ENCODE measurements at regions not wholly inside any gene's neighbourhood (a gene's known extent, or its start where the extent isn't known, plus 50 kb on each side); places are given as distances from the start of the nearest gene placed in this dataset.

DNA sequence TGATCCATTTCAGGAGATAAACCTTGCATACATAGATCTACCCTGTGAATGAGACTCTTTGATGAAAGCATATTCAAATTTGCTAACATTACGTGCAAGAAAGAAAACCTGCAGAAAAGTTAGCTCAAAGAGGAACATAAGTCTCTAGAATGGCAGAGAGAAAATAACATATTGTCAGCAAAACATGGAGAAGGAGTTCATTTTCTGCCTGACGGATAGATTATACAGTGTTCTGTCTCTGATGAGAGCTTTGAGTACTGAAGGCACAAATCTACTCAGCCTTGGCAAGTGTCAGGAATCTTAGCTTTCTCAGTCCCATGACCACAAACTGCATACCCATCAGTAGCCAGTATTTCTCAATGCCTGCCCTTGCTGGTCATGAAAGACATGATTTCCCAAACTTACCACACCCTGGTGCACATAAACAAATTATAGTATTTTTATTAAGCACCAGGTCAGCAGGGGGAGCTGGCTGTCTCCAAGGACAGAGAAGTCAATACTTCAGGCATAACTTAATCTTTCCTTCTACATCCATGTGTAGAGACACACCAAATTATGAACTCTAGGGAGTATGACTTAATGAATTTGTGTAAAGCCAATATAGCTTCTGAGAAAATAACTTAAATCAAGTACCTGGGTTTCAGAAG is 401.2 kb upstream of the SOX11 start:
- Histone ChIP-seq H3K9me3 (no peaks in the 10 kb centered on the region), H3K36me3 (no peaks in the 10 kb centered on the region), H3K27ac (replicated peaks in 1 of 4) (no peak overlapping the region), H3K27me3 (no peaks in the 10 kb centered on the region), H3K4me3 (no peak overlapping the region), H3K4me1 (peaks cover 0 to 15% (median 10%) of the 10 kb centered on the region in 4 donors)
- intact Hi-C loops (cut with DNase I), result no loop called here
- no peak for DNase-seq (ENCODE audit: extremely low spot score)
- TF ChIP-seq POLR2AphosphoS5 (IDR thresholded peaks at IDR 0.05) (no peak), EP300 (IDR thresholded peaks at IDR 0.05) (no peak), POLR2A (IDR thresholded peaks at IDR 0.05; ENCODE audit: low read depth) (no peak)
- TF ChIP-seq, protein P1, sequence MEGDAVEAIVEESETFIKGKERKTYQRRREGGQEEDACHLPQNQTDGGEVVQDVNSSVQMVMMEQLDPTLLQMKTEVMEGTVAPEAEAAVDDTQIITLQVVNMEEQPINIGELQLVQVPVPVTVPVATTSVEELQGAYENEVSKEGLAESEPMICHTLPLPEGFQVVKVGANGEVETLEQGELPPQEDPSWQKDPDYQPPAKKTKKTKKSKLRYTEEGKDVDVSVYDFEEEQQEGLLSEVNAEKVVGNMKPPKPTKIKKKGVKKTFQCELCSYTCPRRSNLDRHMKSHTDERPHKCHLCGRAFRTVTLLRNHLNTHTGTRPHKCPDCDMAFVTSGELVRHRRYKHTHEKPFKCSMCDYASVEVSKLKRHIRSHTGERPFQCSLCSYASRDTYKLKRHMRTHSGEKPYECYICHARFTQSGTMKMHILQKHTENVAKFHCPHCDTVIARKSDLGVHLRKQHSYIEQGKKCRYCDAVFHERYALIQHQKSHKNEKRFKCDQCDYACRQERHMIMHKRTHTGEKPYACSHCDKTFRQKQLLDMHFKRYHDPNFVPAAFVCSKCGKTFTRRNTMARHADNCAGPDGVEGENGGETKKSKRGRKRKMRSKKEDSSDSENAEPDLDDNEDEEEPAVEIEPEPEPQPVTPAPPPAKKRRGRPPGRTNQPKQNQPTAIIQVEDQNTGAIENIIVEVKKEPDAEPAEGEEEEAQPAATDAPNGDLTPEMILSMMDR (IDR thresholded peaks at IDR 0.05), result no peak
- 42% methylated on average over 2 of the region's 2 CpGs for WGBS

DNA sequence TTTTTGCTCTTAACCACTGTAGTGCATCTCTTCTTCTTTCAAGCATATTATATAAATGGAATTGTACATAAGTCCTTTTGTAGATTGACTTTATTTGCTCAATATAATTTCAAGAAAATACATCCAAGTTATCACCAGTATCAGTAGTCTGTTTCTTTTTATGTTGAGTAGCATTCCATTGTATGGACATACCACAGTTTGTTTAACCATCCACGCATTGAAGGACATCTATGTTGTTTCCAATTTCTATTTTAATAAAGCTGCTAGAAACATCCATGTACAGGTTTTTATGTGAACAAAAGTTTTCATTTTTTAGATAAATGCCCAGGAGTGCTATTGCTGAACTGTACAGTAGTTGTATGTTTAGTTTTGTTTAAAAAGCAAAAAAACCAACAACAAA is 387.5 kb upstream of the SOX11 start:
- DNase-seq (ENCODE audit: extremely low spot score), result no peak
- no peaks in the 10 kb centered on the region for H3K4me1 ChIP-seq
- peaks cover 0 to 4% (median 0%) of the 10 kb centered on the region in 4 donors for H3K9me3 ChIP-seq
- no peak overlapping the region for H3K4me3 ChIP-seq
- H3K27ac ChIP-seq (replicated peaks in 1 of 4), result no peak overlapping the region
- H3K36me3 ChIP-seq, result no peaks in the 10 kb centered on the region
- TF ChIP-seq EP300 (IDR thresholded peaks at IDR 0.05) (no peak), POLR2A (IDR thresholded peaks at IDR 0.05; ENCODE audit: low read depth) (no peak), POLR2AphosphoS5 (IDR thresholded peaks at IDR 0.05) (no peak)
- TF ChIP-seq, protein P1 (IDR thresholded peaks at IDR 0.05), result no peak
- 100% methylated on average over 1 of the region's 1 CpG for WGBS
- H3K27me3 ChIP-seq, result no peaks in the 10 kb centered on the region
- intact Hi-C loops (cut with DNase I), result no loop called here

DNA sequence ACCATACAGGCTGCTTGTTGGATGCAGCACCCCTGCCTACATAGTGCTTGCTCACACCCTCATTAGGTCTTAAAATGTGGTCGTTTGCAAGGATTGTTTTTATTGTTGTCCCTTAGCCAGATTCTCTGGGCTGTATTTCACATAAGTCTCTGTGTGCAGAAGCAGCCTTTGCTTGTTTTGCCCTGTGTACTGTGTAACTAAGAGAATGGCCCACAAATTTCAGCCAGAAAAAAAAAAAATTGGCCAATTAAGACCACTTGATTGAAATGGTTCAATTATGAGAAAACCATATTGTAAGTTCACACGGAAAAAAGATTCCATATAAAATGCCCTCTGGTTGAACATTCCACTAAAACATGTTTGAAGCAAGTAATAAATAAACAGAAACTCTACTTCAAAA is 377.1 kb upstream of the SOX11 start:
- 63% methylated on average over 2 of the region's 2 CpGs for WGBS
- no peaks in the 10 kb centered on the region for H3K9me3 ChIP-seq
- no peak for DNase-seq (ENCODE audit: extremely low spot score)
- intact Hi-C loops (cut with DNase I), result no loop called here
- H3K27me3 ChIP-seq, result peaks cover 0 to 9% (median 0%) of the 10 kb centered on the region in 4 donors
- TF ChIP-seq, protein P1 (IDR thresholded peaks at IDR 0.05), result no peak
- TF ChIP-seq POLR2AphosphoS5 (IDR thresholded peaks at IDR 0.05), result no peak
- TF ChIP-seq EP300 (IDR thresholded peaks at IDR 0.05), result no peak
- TF ChIP-seq POLR2A (IDR thresholded peaks at IDR 0.05; ENCODE audit: low read depth), result no peak
- H3K4me3 ChIP-seq, result no peak overlapping the region
- H3K36me3 ChIP-seq, result no peaks in the 10 kb centered on the region
- H3K4me1 ChIP-seq, result no peaks in the 10 kb centered on the region
- H3K27ac ChIP-seq (replicated peaks in 1 of 4), result no peak overlapping the region

DNA sequence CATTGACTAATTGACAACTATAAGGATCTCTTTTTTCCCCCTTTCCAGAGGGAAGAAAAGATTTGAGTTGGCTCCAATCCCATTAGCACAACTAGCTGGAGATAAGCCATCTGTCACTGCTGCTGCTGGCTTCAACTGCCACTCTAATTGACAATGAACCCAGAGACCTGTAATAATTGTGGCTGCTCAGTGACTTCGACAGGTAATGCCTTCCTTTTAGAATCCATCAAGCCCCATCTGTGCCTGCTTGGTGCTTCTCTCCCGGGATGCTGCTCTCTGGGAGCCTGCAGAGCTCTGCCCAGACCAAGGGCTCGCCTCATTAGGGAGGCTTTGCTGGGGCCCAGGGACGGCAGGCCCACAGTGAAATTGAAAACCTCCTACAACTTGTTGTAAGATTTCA is 376.7 kb upstream of the SOX11 start:
- no peaks in the 10 kb centered on the region for H3K9me3 ChIP-seq
- H3K36me3 ChIP-seq, result no peaks in the 10 kb centered on the region
- no peak overlapping the region for H3K27ac ChIP-seq (replicated peaks in 1 of 4)
- DNase-seq (ENCODE audit: extremely low spot score), result no peak
- no peak for TF ChIP-seq POLR2A (IDR thresholded peaks at IDR 0.05; ENCODE audit: low read depth)
- no peak for TF ChIP-seq POLR2AphosphoS5 (IDR thresholded peaks at IDR 0.05)
- TF ChIP-seq EP300 (IDR thresholded peaks at IDR 0.05), result no peak
- TF ChIP-seq, protein P1 (IDR thresholded peaks at IDR 0.05), result no peak
- 72% methylated on average over 4 of the region's 4 CpGs for WGBS
- no peaks in the 10 kb centered on the region for H3K4me1 ChIP-seq
- H3K4me3 ChIP-seq, result no peak overlapping the region
- peaks cover 0 to 9% (median 0%) of the 10 kb centered on the region in 4 donors for H3K27me3 ChIP-seq
- intact Hi-C loops (cut with DNase I), result no loop called here

DNA sequence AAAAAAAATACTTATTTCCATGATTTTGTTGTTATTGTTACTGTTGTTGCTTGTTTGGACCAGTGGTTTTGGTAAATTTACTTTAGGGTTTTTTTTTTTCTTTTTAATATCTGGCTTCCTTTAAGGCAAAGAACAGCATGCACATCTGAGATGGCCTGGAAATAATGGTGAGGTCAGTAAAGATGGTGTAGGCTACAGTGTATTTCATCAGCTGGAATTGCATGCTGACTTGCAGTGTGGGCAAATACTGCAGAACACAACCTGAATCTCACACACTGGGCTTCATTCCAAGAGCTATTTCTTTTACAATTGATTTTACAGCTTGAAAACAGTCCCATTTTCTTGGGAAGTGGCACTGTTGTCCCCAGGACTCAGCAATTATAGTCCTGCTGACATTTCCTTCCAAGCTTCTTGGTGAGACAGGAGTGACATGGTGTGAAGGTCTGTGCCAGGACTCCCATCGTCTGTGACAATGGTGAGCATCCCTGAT is 376.1 kb upstream of the SOX11 start:
- no peak for DNase-seq (ENCODE audit: extremely low spot score)
- no peak overlapping the region for H3K4me3 ChIP-seq
- WGBS, result 91% methylated on average over 1 of the region's 1 CpG
- H3K4me1 ChIP-seq, result no peaks in the 10 kb centered on the region
- no peak for TF ChIP-seq POLR2AphosphoS5 (IDR thresholded peaks at IDR 0.05)
- TF ChIP-seq EP300 (IDR thresholded peaks at IDR 0.05), result no peak
- no peak for TF ChIP-seq POLR2A (IDR thresholded peaks at IDR 0.05; ENCODE audit: low read depth)
- TF ChIP-seq, protein P1 (IDR thresholded peaks at IDR 0.05), result no peak
- intact Hi-C loops (cut with DNase I), result no loop called here
- H3K36me3 ChIP-seq, result no peaks in the 10 kb centered on the region
- H3K9me3 ChIP-seq, result no peaks in the 10 kb centered on the region
- no peak overlapping the region for H3K27ac ChIP-seq (replicated peaks in 1 of 4)
- H3K27me3 ChIP-seq, result peaks cover 0 to 9% (median 0%) of the 10 kb centered on the region in 4 donors
